NCI-H69 (cell line): ENCODE measurements at regions not wholly inside any gene's neighbourhood (a gene's known extent, or its start where the extent isn't known, plus 50 kb on each side); places are given as distances from the start of the nearest gene placed in this dataset.

Source experiments
- DNase-seq: peaks from one replicate; lab custom pipeline; 2025; lab: John Stamatoyannopoulos, UW

- DNase-seq, result no peak
Observed at GRCh38 chr6:139600343-139600742, 225.9 kb upstream of the CITED2 start.

DNA sequence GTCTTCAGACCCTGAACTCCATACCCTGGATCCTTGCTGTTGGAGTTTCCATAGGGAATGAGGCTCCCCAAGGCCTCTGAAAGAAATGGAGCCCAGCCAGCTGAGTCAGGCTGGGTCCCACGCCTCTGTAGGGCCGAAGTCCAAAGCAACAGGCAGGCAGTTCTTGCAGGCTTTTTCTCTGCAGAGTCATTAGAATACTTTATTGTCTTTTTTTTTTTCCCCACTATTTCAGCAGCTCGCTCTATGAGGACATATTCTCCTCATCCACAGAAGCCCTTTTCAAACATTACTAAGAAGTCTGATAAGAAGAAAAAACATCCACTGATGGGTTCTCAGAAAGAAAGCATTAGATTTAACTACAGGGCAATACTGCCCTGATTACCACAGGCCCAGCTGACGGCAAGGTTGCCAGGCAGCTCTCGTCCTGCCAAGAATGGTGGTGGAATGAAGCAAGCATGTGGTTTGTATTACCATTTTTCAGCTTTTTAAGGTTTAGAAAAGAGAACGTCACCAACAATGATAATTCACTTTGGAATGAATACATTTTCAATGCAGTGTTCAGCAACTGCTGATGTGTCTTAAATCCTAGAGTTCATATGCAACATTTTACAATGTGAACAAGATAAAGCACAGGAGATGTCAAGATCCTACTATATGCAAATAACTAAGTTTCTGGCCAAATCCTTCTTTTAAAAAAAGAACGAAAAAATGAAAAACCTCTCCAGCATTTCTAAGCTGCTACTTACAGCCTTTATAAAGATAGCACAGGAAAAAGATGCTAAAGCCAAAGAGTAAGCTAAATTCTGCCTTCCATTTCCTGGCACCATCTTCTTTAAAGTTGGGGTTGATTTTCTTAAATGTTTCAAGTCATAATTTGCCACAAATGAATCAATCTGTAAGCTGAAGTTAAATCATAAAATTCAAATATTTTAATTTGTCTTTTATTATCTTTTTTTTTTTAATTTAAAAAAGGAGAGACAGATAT, 223.6 kb upstream of the CITED2 start:
- DNase-seq, result no peak

DNA sequence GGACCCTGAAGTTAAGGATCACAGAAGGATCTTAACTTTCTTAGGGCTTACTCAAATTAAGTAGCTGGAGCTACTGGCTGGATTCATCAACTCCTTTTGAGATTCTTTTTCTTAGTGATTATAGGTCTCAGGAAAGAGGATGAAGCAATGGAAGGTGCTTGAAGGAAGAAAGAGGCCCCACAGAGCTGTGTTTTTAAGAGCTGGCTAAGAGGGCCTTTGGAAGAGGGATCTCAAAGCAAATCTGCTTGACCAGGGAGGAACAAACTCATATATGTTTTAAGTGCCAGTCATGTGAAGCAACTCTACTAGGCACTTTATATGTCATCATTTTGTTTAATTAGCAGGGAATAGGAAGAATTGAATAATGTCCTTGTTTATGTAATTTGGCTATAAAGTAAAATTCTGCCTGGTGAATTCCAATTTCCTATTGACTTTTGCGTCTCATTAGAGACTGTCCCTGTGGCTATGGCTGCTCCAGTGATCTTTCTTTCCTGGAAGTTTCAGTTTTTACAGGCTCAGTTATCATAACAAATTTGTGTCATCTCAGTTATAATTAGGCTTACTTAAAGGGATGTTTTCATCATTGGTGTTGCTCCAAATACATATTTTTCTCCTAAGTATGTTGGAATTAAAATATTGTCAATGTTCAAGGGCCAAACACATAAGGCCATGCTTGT, 222.8 kb upstream of the CITED2 start:
- no peak for DNase-seq

DNA sequence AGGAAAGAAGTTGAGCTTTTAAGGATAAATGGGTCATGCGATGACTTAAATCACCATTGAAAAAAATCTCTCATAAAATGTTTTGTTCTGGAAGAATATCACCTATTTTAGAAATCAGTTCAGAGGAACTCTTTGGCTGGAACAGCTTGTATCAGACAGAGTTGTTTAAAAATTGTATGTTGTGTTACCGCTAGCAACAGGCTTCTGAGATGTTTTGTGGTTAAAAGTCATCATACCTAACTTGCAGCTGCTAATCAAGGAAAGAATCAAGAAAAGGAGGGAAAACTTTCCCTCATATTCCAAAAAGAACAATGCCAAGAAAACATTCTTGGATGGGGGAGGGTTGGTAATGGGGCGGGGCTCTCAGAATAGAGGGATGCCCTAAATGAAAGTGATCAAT, 220.7 kb upstream of the CITED2 start:
- DNase-seq, result no peak

GRCh38 chr6:139594333-139594965, 220.0 kb upstream of the CITED2 start:
- DNase-seq, result peak; percentile 38

DNA sequence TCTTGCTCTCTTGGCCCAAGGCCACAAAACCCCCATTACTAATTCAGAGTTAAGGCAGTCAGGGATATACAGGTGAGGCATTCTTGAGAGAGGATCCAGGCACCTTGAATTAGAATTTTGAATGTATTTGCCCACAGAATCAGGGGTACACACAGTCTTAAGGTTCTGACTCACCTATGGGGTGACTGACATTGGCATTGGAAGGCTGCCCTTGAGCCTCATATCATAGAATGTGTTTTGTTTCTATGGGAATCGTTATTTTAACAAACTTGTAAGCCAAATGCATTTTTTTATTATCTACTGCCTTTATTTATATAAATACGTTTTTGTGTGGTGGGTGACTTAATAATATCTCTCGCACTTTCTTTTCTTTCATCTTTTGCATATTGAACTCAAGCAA, 218.6 kb upstream of the CITED2 start:
- DNase-seq, result no peak

- DNase-seq, result no peak
Observed at GRCh38 chr6:139592011-139592410, 217.6 kb upstream of the CITED2 start.

- DNase-seq, result peak; percentile 50
Observed at GRCh38 chr6:139591075-139591865, 216.8 kb upstream of the CITED2 start.

GRCh38 chr6:139590206-139590605, 215.8 kb upstream of the CITED2 start:
- DNase-seq, result peak; percentile 68

DNA sequence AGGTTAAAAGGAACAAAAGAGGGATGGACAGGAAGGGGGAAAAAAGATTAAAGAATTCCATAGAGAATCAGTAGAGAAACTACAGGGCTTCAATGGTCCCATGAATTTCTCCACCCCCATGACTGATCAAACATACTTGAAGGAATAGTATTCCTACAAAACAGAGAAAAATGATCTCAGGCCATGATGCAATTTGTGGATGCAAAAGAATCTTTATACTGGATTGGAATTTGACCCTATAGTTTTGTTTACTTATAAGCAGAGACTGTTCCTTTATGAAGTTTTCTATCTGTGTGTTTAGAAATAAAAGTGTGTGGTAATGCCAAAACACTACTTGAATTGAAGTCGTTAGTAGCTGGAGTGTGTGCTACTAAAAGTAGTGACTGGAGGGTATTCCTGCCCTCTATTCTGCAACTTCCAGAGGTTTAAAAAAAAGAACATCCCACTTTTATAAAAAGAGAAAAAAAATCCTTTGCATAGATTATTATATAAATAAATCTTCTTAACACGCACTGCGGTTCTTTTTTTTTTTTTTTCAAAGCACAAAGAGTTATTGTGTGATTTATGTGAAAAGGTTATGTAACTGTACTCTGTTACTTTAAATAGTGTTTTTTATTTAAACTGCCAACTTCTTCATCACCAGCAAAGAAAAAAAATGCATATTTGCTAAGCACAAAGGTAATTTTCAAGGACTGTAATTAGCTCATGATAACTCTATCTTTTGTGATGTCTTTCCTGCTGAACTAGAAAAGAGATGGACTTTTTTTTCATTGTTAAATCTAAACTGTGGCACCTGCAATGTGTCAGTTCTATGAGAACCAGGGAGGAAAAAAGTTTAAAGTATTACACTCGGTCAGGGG, 214.5 kb upstream of the CITED2 start:
- DNase-seq, result peak; percentile 85

DNA sequence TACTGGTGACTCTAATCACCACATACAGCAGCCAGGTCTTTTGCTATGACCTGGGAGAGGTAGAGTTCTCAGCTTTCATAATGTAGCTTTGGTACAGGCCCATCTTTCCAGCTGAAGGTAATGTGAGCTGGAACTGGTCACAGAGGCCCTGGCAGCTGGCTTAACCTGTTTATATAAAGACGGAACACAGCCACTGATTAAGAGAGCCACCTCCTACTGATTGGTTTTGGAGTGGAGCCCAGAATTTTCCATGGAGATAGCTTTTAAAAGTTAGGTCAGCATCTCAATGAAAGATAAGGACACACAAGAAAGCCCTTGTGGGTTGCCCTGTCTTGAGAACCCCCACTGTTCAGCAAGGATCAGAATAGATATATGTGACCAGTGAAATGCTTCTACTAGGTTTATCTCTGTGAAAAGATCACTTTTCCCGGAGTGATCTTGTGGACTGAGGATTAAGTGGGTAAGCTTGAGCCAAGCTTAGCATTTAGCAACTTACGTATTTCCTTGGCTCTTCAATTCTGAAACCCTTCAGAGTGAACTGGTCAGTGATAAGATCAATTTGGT, 213.7 kb upstream of the CITED2 start:
- peak; percentile 97 for DNase-seq

- peak; percentile 56 for DNase-seq
Observed at GRCh38 chr6:139587469-139587868, 213.0 kb upstream of the CITED2 start.

DNA sequence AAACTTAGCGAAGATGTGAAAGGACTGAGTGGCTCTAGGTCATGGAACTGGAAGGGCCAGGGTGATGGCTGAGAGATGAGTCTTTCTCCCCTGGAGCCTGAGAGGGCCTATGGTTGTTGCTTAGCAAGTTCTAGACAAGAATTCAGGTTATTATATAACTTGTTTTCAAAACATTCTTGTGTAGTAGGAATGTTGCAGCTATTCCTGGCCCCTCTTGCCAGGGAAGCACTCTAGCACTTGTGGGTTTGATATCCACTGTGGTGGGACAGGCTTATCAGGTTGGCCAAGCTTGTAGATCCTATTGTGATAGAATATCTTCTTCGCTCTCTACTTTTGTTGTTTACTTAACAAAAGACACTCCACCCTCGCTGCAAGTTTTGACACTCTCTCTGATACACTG, 211.8 kb upstream of the CITED2 start:
- DNase-seq, result no peak

- no peak for DNase-seq
Observed at GRCh38 chr6:139584599-139584998, 210.2 kb upstream of the CITED2 start.

- DNase-seq, result no peak
Observed at GRCh38 chr6:139583420-139583819, 209.0 kb upstream of the CITED2 start.

GRCh38 chr6:139582956-139583355, 208.5 kb upstream of the CITED2 start:
- DNase-seq, result no peak

DNA sequence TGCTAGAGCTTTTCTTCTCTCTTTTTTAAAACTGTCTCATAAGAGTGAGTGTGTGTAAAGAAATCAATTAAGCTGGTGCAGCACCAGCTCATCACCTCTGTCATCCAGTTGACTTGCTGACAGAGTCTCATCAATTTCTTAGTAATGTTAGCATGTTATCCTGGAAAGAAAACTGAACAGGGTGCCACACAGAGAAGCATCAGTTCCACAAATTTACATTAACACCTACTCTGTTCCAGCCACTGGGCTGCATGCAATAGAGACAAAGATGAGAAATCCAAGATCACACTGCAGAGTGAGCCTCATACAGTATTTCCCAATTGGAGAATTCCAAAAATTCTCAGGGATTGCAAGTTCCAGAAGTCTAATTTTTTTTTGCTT, 207.0 kb upstream of the CITED2 start:
- no peak for DNase-seq

DNA sequence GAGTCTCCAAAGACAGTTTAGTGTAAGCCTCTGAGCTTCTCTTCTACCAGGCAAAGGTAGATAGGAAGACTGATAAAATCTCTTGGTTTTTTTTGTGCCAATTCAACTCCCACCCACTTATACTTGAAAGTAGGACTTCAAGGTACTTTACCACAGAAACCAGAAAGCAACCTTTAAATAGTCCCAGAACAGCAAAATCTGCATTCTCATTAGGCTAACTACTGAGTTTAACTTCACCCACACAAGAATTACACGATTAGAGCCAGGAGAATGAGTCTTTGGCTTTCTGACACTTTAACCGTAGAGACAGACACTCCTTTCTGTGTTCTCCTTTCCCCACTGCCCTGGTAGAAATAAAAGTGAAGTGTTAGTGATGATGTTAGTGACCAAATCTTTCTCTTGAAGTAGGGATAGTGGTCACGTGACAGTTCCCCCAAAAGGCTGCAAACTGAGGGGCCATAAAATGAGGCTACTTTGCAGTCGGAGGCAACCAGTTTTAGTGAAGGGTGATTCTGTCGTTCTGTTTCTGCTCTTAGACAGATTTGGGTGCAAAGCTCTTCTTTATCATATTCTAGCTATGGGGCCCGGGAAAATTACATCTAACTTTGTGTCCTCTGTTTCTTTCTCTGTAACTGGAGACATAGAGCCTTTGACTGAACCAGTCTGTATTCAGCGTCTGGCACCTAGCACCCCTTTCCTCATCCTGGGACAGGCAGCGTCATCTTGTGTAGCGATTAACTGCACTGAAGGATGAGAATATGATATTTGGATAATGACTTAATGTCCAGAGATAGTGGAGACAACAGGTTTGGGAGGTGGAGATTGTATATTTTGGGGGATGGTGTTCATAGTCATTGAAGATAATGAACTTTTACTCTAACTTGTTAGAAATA, 206.4 kb upstream of the CITED2 start:
- DNase-seq, result no peak

DNA sequence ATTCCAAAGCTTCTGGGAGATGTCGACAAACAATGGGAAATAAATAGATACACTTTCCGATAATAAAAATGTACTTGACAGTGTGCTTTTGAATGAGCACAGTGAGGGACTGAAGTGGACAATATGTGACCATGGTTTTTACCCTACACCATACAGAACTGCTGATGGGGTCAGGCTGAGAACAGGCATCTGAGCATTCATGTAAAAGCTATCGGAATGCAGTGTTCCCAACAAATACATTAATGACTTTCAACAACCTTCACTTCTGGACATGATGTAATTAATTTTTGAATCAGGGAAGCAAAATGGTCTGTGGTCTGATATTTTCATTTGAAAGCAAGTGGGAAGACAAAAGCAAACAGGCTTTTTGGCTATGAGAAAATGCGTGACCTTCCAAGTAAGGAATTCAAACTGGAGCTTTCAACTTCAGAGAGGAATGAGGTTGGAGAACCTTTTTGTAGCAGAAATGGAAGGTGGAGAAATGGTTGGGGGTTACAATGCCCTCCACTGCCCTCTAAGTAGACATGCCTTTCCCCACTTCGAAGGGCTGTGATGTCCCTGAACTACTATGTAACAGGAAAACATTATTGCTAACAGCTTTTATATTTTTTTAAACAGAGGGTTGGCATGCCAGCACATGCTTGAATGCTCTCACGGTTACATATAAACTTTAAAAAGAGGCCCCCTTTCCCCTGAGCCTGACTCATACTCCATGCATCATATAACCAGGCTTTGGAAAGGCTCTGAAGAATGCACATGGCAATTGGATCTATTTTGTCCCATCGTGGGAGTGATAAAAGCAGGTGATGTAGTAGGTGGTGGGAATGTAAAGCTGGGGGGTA, 203.5 kb upstream of the CITED2 start:
- no peak for DNase-seq
